ENCODE measurements at regions not wholly inside any gene's neighbourhood (a gene's known extent, or its start where the extent isn't known, plus 50 kb on each side); places are given as distances from the start of the nearest gene placed in this dataset.

DNA sequence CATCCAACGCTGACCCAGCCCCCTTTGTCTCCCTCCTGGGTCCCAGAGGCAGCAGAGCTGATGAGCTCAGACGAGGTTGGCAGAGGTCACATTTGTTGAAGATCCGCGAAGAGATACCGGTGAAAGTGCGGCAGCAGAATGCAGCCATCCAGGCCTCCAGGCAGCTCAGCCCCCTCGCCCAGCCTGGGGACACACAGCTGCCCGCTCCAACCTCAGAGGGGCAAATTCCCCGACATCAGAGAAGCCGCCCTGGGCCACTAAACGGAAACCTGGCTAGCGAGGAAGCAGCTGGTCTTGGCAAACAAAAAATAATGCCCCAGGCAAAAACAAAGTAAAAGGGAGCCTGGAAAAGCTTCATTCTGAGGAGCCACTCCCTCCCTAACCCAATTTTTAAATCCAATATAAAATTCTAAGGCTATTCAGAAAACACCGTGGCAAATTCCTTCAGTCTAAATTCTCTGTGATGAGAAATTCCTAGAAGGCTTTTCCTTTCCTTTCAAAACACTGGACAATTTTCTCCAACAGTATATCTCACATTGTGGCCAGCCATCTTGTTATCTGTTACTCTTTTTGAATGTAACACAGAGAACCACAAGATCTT, 262.4 kb downstream of the SS18 start:
- H3K79me2 ChIP-seq (ENCODE audit: insufficient read depth, low read length), result no peaks in the 10 kb centered on the region
- H3K9me2 ChIP-seq (ENCODE audit: low read depth, low read length), result no peaks in the 10 kb centered on the region
- no peaks in the 10 kb centered on the region; the same call in 1 of the 2 replicates for H3K27me3 ChIP-seq (ENCODE audit: insufficient read depth, low read length)
- H3F3A ChIP-seq (ENCODE audit: insufficient read depth, low read length), result no peaks in the 10 kb centered on the region
- H3K4me3 ChIP-seq (ENCODE audit: low read depth, low read length, poor library complexity, severe bottlenecking), result no peak overlapping the region
- H3K9me3 ChIP-seq (ENCODE audit: low read length), result no peaks in the 10 kb centered on the region
- H3K4me1 ChIP-seq (ENCODE audit: insufficient read depth, low read length, severe bottlenecking), result peaks cover 13% of the 10 kb centered on the region
- no peak overlapping the region for H3K4me2 ChIP-seq (ENCODE audit: low read length)
- no peak for TF ChIP-seq EZH2 (IDR thresholded peaks at IDR 0.05; ENCODE audit: borderline replicate concordance, low read length)
- TF ChIP-seq, protein P1, sequence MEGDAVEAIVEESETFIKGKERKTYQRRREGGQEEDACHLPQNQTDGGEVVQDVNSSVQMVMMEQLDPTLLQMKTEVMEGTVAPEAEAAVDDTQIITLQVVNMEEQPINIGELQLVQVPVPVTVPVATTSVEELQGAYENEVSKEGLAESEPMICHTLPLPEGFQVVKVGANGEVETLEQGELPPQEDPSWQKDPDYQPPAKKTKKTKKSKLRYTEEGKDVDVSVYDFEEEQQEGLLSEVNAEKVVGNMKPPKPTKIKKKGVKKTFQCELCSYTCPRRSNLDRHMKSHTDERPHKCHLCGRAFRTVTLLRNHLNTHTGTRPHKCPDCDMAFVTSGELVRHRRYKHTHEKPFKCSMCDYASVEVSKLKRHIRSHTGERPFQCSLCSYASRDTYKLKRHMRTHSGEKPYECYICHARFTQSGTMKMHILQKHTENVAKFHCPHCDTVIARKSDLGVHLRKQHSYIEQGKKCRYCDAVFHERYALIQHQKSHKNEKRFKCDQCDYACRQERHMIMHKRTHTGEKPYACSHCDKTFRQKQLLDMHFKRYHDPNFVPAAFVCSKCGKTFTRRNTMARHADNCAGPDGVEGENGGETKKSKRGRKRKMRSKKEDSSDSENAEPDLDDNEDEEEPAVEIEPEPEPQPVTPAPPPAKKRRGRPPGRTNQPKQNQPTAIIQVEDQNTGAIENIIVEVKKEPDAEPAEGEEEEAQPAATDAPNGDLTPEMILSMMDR (IDR thresholded peaks at IDR 0.05; ENCODE audit: low read length), result no peak
- no peak overlapping the region for H3K9ac ChIP-seq (ENCODE audit: low read length)
- H4K20me1 ChIP-seq (ENCODE audit: insufficient read depth, low read length), result no peaks in the 10 kb centered on the region
- no peaks in the 10 kb centered on the region for H3K36me3 ChIP-seq (ENCODE audit: insufficient read depth, low read length)
- H3K27ac ChIP-seq (ENCODE audit: low read depth, low read length, poor library complexity, severe bottlenecking), result no peak overlapping the region
- no peak overlapping the region for H2AFZ ChIP-seq (ENCODE audit: low read length)

GRCh38 chr18:25827228-25827627, 263.2 kb downstream of the SS18 start:
- peaks cover 13% of the 10 kb centered on the region for H3K4me1 ChIP-seq (ENCODE audit: insufficient read depth, low read length, severe bottlenecking)
- TF ChIP-seq EZH2 (IDR thresholded peaks at IDR 0.05; ENCODE audit: borderline replicate concordance, low read length), result no peak
- TF ChIP-seq, protein P1 (IDR thresholded peaks at IDR 0.05; ENCODE audit: low read length), result no peak
- no peaks in the 10 kb centered on the region for H3K79me2 ChIP-seq (ENCODE audit: insufficient read depth, low read length)
- no peak overlapping the region for H3K9ac ChIP-seq (ENCODE audit: low read length)
- no peak overlapping the region for H2AFZ ChIP-seq (ENCODE audit: low read length)
- no peak overlapping the region for H3K4me2 ChIP-seq (ENCODE audit: low read length)
- no peak overlapping the region for H3K4me3 ChIP-seq (ENCODE audit: low read depth, low read length, poor library complexity, severe bottlenecking)
- no peaks in the 10 kb centered on the region for H3K27me3 ChIP-seq (ENCODE audit: insufficient read depth, low read length)
- H3K9me3 ChIP-seq (ENCODE audit: low read length), result no peaks in the 10 kb centered on the region
- no peaks in the 10 kb centered on the region for H3K9me2 ChIP-seq (ENCODE audit: low read depth, low read length)
- no peak overlapping the region for H3K27ac ChIP-seq (ENCODE audit: low read depth, low read length, poor library complexity, severe bottlenecking)
- H4K20me1 ChIP-seq (ENCODE audit: insufficient read depth, low read length), result no peaks in the 10 kb centered on the region
- H3K36me3 ChIP-seq (ENCODE audit: insufficient read depth, low read length), result no peaks in the 10 kb centered on the region
- no peaks in the 10 kb centered on the region for H3F3A ChIP-seq (ENCODE audit: insufficient read depth, low read length)

DNA sequence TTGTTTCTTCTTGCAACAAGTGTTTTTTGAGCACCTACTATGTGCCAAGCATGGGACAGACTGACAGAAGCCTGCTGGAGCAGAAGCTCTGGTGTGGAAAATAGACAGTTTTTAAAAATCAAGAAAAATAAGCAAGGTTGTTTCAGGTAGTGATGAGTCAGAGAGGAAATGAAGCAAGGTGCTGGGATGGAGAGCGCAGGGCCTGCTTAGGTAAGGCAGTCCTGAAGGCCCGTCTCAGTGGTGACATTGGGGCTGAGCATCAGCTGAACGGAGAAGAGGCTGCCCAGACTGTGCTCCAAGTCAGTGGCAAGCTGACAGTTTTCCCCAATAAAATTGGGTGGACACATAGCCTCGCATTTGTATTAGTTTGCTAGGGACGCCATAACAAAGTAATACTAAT, 263.6 kb downstream of the SS18 start:
- H3K4me2 ChIP-seq (ENCODE audit: low read length), result no peak overlapping the region
- no peaks in the 10 kb centered on the region for H4K20me1 ChIP-seq (ENCODE audit: insufficient read depth, low read length)
- H3K4me1 ChIP-seq (ENCODE audit: insufficient read depth, low read length, severe bottlenecking), result peaks cover 13% of the 10 kb centered on the region
- H3K9ac ChIP-seq (ENCODE audit: low read length), result no peak overlapping the region
- no peaks in the 10 kb centered on the region for H3K9me2 ChIP-seq (ENCODE audit: low read depth, low read length)
- no peak overlapping the region for H2AFZ ChIP-seq (ENCODE audit: low read length)
- H3K4me3 ChIP-seq (ENCODE audit: low read depth, low read length, poor library complexity, severe bottlenecking), result no peak overlapping the region
- H3K79me2 ChIP-seq (ENCODE audit: insufficient read depth, low read length), result no peaks in the 10 kb centered on the region
- no peaks in the 10 kb centered on the region for H3K9me3 ChIP-seq (ENCODE audit: low read length)
- no peak overlapping the region for H3K27ac ChIP-seq (ENCODE audit: low read depth, low read length, poor library complexity, severe bottlenecking)
- no peak for TF ChIP-seq EZH2 (IDR thresholded peaks at IDR 0.05; ENCODE audit: borderline replicate concordance, low read length)
- TF ChIP-seq, protein P1 (IDR thresholded peaks at IDR 0.05; ENCODE audit: low read length), result no peak
- no peaks in the 10 kb centered on the region for H3K27me3 ChIP-seq (ENCODE audit: insufficient read depth, low read length)
- no peaks in the 10 kb centered on the region for H3F3A ChIP-seq (ENCODE audit: insufficient read depth, low read length)
- no peaks in the 10 kb centered on the region for H3K36me3 ChIP-seq (ENCODE audit: insufficient read depth, low read length)

Measured in OCI-LY1 (cell line).